HG02885 (cell line): ENCODE measurements at regions not wholly inside any gene's neighbourhood (a gene's known extent, or its start where the extent isn't known, plus 50 kb on each side); places are given as distances from the start of the nearest gene placed in this dataset.
"Not testable (repeated sequence)": the region's sequence is repeated elsewhere in the genome, so short reads cannot be mapped to it uniquely, and the experiment has no call there.

ENCODE experiments used
- ATAC-seq: cut with Tn5 transposase; IDR thresholded peaks from one replicate; pipeline ENCODE4 v1.9.1; 2021; ENCODE audit warnings: mild to moderate bottlenecking; ENCODE audit not compliant: unreplicated experiment, poor library complexity

- no peak for ATAC-seq
Measured at GRCh38 chr1:214715126-214715525, 112.1 kb downstream of the CENPF start.

GRCh38 chr1:214717351-214717750 lies 114.4 kb downstream of the CENPF start:
- ATAC-seq = no peak

GRCh38 chr1:214718724-214719123 lies 115.7 kb downstream of the CENPF start:
- ATAC-seq = no peak

- ATAC-seq = no peak
Measured at GRCh38 chr1:214719207-214719606, 116.2 kb downstream of the CENPF start.

- ATAC-seq = no peak
Measured at GRCh38 chr1:214720561-214720960, 117.6 kb downstream of the CENPF start.

GRCh38 chr1:214727274-214727673 lies 124.3 kb downstream of the CENPF start:
- no peak for ATAC-seq

GRCh38 chr1:214739621-214740238 lies 136.7 kb downstream of the CENPF start:
- no peak for ATAC-seq

GRCh38 chr1:214740471-214740870 lies 137.5 kb downstream of the CENPF start:
- ATAC-seq = no peak

GRCh38 chr1:214747050-214747635 lies 144.1 kb downstream of the CENPF start:
- ATAC-seq = no peak

- ATAC-seq = no peak
Measured at GRCh38 chr1:214753236-214753852, 150.3 kb downstream of the CENPF start.

- no peak for ATAC-seq
Measured at GRCh38 chr1:214761030-214761429, 158.0 kb downstream of the CENPF start.

GRCh38 chr1:214762902-214763301 lies 159.9 kb downstream of the CENPF start:
- ATAC-seq = no peak

- ATAC-seq = no peak
Measured at GRCh38 chr1:214764502-214764901, 161.5 kb downstream of the CENPF start.

- ATAC-seq = no peak
Measured at GRCh38 chr1:214767221-214767620, 164.2 kb downstream of the CENPF start.

GRCh38 chr1:214769666-214770065 lies 166.7 kb downstream of the CENPF start:
- not testable (repeated sequence) for ATAC-seq

GRCh38 chr1:214777364-214777763 lies 174.4 kb downstream of the CENPF start:
- ATAC-seq = no peak

- no peak for ATAC-seq
Measured at GRCh38 chr1:214791961-214792360, 189.0 kb downstream of the CENPF start.

- no peak for ATAC-seq
Measured at GRCh38 chr1:214792527-214793186, 189.7 kb downstream of the CENPF start.

GRCh38 chr1:214793708-214794107 lies 190.7 kb downstream of the CENPF start:
- no peak for ATAC-seq

- no peak for ATAC-seq
Measured at GRCh38 chr1:214801191-214801590, 198.2 kb downstream of the CENPF start.

- no peak for ATAC-seq
Measured at GRCh38 chr1:214808845-214809460, 206.0 kb downstream of the CENPF start.
